Suprapubic skin (tissue), 3 donors: ENCODE measurements at regions not wholly inside any gene's neighbourhood (a gene's known extent, or its start where the extent isn't known, plus 50 kb on each side); places are given as distances from the start of the nearest gene placed in this dataset.

Experiments
- CTCF ChIP-seq, 2 donors: fragments of 200-600 bp in 1 of 2; fragments of 450-650 bp in 1 of 2; sonication (generic) in 1 of 2; IDR thresholded peaks; one replicate each; pipeline ENCODE4 v1.5.1; 2016 to 2019; ENCODE audit warnings: antibody characterized with exemption in 2 of 2, mild to moderate bottlenecking in 1 of 2, moderate library complexity in 1 of 2
- POLR2A ChIP-seq, 2 donors: fragments of 450-650 bp; IDR thresholded peaks; one replicate each; pipeline ENCODE4 v1.6.1; 2017; ENCODE audit warnings: antibody characterized with exemption in 2 of 2, mild to moderate bottlenecking in 2 of 2, moderate library complexity in 2 of 2

GRCh38 chr1:234909307-234909810 is 219.3 kb downstream of the TOMM20 start:
- TF ChIP-seq POLR2A (IDR thresholded peaks at IDR 0.05) = no peak
- TF ChIP-seq CTCF (IDR thresholded peaks at IDR 0.05) = no peak
